IMR-90 (cell line): ENCODE measurements at regions not wholly inside any gene's neighbourhood (a gene's known extent, or its start where the extent isn't known, plus 50 kb on each side); places are given as distances from the start of the nearest gene placed in this dataset.

Source experiments
- ATAC-seq: fragments of 200-7000 bp; cut with Tn5 transposase; 2 replicates; pipeline ENCODE4 v1.9.1; 2020; ENCODE audit warnings: low read depth, mild to moderate bottlenecking, moderate library complexity
- BruUV-seq: library from RNA; stranded (reverse); fragments of 400-500 nt; replicated peaks from 2 replicates; lab custom pipeline; 2021; lab: Mats Ljungman, UMichigan
- CTCF ChIA-PET: fragments of 300-600 bp; formaldehyde crosslinking; extraction: SDS; loops from one replicate; lab custom pipeline; 2021; ENCODE audit warnings: antibody characterized with exemption; lab: Yijun Ruan, JAX
- POLR2A ChIA-PET: fragments of 300-600 bp; sonication (Branson Sonifier 250); formaldehyde crosslinking; loops from one replicate; lab custom pipeline; 2022; ENCODE audit warnings: antibody characterized with exemption; ENCODE audit not compliant: unreplicated experiment; lab: Charles Lee
- DNase-seq: peaks from one replicate; pipeline ENCODE4 v3.0.0; 2013
- H2AFZ ChIP-seq: replicated peaks from 2 replicates; pipeline ENCODE3; 2013; ENCODE audit warnings: low read length, mild to moderate bottlenecking; ENCODE audit not compliant: poor library complexity
- H2AK5ac ChIP-seq: 2 replicates; pipeline ENCODE4 v1.6.1; 2013; ENCODE audit warnings: low read depth, low read length, inconsistent platforms
- H2AK9ac ChIP-seq: replicated peaks from 2 replicates; pipeline ENCODE3; 2013; ENCODE audit warnings: mild to moderate bottlenecking, low read depth, low read length, moderate library complexity; ENCODE audit not compliant: poor library complexity
- H2BK120ac ChIP-seq: 2 replicates; pipeline ENCODE4 v1.6.1; 2013; ENCODE audit warnings: low read depth, low read length, inconsistent platforms
- H2BK15ac ChIP-seq: 3 replicates; pipeline ENCODE4 v1.6.1; 2013; ENCODE audit warnings: low read depth, low read length, inconsistent platforms
- H2BK20ac ChIP-seq: 2 replicates; pipeline ENCODE4 v1.6.1; 2013; ENCODE audit warnings: low read depth, mild to moderate bottlenecking, inconsistent platforms, low read length, moderate library complexity
- H2BK5ac ChIP-seq: 2 replicates; pipeline ENCODE4 v1.6.1; 2013; ENCODE audit warnings: mild to moderate bottlenecking, low read depth, low read length, inconsistent platforms; ENCODE audit not compliant: poor library complexity, severe bottlenecking
- H3K14ac ChIP-seq: replicated peaks from 2 replicates; pipeline ENCODE4 v1.6.1; 2013; ENCODE audit warnings: low read depth, low read length, inconsistent platforms
- H3K18ac ChIP-seq: 2 replicates; pipeline ENCODE4 v1.6.1; 2013; ENCODE audit warnings: low read depth, low read length, control low read depth
- H3K23ac ChIP-seq: 2 replicates; pipeline ENCODE4 v1.6.1; 2013; ENCODE audit warnings: low read depth, low read length, inconsistent platforms
- H3K27ac ChIP-seq: 2 replicates; pipeline ENCODE4 v1.5.1; 2013; ENCODE audit warnings: mild to moderate bottlenecking, control low read depth, low read length; ENCODE audit not compliant: insufficient read depth
- H3K27me3 ChIP-seq: 2 replicates; pipeline ENCODE4 v1.6.1; 2013; ENCODE audit warnings: low read length; ENCODE audit not compliant: control insufficient read depth, insufficient read depth
- H3K36me3 ChIP-seq: 2 replicates; pipeline ENCODE4 v1.6.1; 2013; ENCODE audit warnings: low read length, mixed read lengths; ENCODE audit not compliant: control insufficient read depth, insufficient read depth
- H3K4ac ChIP-seq: 2 replicates; pipeline ENCODE4 v1.6.1; 2013; ENCODE audit warnings: low read depth, low read length, inconsistent platforms
- H3K4me1 ChIP-seq: 2 replicates; pipeline ENCODE4 v1.6.1; 2013; ENCODE audit warnings: low read length, mixed read lengths; ENCODE audit not compliant: control insufficient read depth, insufficient read depth
- H3K4me2 ChIP-seq: 2 replicates; pipeline ENCODE4 v1.6.1; 2013; ENCODE audit warnings: low read depth, mild to moderate bottlenecking, control low read depth, low read length, moderate library complexity
- H3K4me3 ChIP-seq: 2 replicates; pipeline ENCODE4 v1.5.1; 2013; ENCODE audit warnings: low read depth, mild to moderate bottlenecking, control low read depth, low read length, moderate library complexity; ENCODE audit not compliant: insufficient read depth
- H3K56ac ChIP-seq: 2 replicates; pipeline ENCODE4 v1.6.1; 2013; ENCODE audit warnings: low read length, inconsistent platforms; ENCODE audit not compliant: insufficient read depth; ENCODE audit errors: extremely low read depth
- H3K79me1 ChIP-seq, 2 experiments: 2 replicates each; pipeline ENCODE4 v1.6.1; 2013; ENCODE audit warnings: low read length in 2 of 2, inconsistent platforms in 1 of 2, low read depth in 1 of 2
- H3K9ac ChIP-seq: 2 replicates; pipeline ENCODE4 v1.6.1; 2013; ENCODE audit warnings: low read depth, low read length, control low read depth
- H3K9me1 ChIP-seq: 2 replicates; pipeline ENCODE4 v1.6.1; 2013; ENCODE audit warnings: low read length, inconsistent platforms; ENCODE audit not compliant: insufficient read depth
- H3K9me3 ChIP-seq: 2 replicates; pipeline ENCODE4 v1.6.1; 2013; ENCODE audit warnings: low read length; ENCODE audit not compliant: control insufficient read depth, insufficient read depth
- H4K20me1 ChIP-seq: 2 replicates; pipeline ENCODE4 v1.6.1; 2013; ENCODE audit warnings: low read length, inconsistent platforms; ENCODE audit not compliant: insufficient read depth
- H4K5ac ChIP-seq: 2 replicates; pipeline ENCODE4 v1.6.1; 2013; ENCODE audit warnings: mild to moderate bottlenecking, low read depth, low read length, control low read depth
- H4K8ac ChIP-seq, 2 experiments: 2 replicates each; pipeline ENCODE4 v1.6.1; 2013; ENCODE audit warnings: low read depth in 2 of 2, low read length in 2 of 2, control low read depth in 1 of 2, inconsistent platforms in 1 of 2
- H4K91ac ChIP-seq: 2 replicates; pipeline ENCODE4 v1.6.1; 2013; ENCODE audit warnings: low read depth, low read length, inconsistent platforms; ENCODE audit not compliant: insufficient read depth
- MAFK ChIP-seq: IDR thresholded peaks from 2 replicates; pipeline ENCODE4 v1.6.1; 2012; ENCODE audit warnings: low read depth, low read length, improper control_type of control experiment
- MXI1 ChIP-seq: IDR thresholded peaks from 2 replicates; pipeline ENCODE4 v1.6.1; 2012; ENCODE audit warnings: low read depth, mild to moderate bottlenecking, low read length, moderate library complexity, borderline replicate concordance
- POLR2A ChIP-seq: IDR thresholded peaks from 2 replicates; pipeline ENCODE4 v1.6.1; 2012; ENCODE audit warnings: mild to moderate bottlenecking, low read depth, low read length
- SMC3 ChIP-seq: fragments of 150-350 bp; IDR thresholded peaks from 2 replicates; pipeline ENCODE4 v1.6.1; 2016; ENCODE audit warnings: low read depth, mild to moderate bottlenecking, antibody characterized with exemption, low read length, moderate library complexity
- WGBS, 2 experiments: methylation state at CpG; one replicate each; pipeline versions ENCODE4 v1.1.5 to v1.1.7; 2013; ENCODE audit warnings: missing lambda C conversion rate in 2 of 2; ENCODE audit not compliant: insufficient read length in 1 of 2; ENCODE audit errors: extremely low coverage in 2 of 2; 5-methylcytosine and 5-hydroxymethylcytosine counted together
- dilution Hi-C: fragments of 300-500 bp; cut with HindIII; formaldehyde crosslinking; loops from one replicate; pipeline ENCODE4 v1.14.3; 2018; ENCODE audit warnings: low sequenced_read_pairs; ENCODE audit not compliant: unreplicated experiment
- in situ Hi-C: fragments of 300-500 bp; cut with MboI; formaldehyde crosslinking; loops from 3 replicates; pipeline ENCODE4 v1.14.3; 2019; ENCODE audit warnings: low sequenced_read_pairs, inconsistent platforms, mixed read lengths
- intact Hi-C: fragments of 100-400 bp; cut with micrococcal nuclease; formaldehyde crosslinking; loops from 2 replicates; pipeline ENCODE4 v1.10.0; 2022
- TF ChIP-seq, protein P1 (sequence below): conservative IDR thresholded peaks from 2 replicates; pipeline ENCODE4 v1.5.1; 2012; ENCODE audit warnings: mild to moderate bottlenecking, low read depth, low read length, improper control_type of control experiment

DNA sequence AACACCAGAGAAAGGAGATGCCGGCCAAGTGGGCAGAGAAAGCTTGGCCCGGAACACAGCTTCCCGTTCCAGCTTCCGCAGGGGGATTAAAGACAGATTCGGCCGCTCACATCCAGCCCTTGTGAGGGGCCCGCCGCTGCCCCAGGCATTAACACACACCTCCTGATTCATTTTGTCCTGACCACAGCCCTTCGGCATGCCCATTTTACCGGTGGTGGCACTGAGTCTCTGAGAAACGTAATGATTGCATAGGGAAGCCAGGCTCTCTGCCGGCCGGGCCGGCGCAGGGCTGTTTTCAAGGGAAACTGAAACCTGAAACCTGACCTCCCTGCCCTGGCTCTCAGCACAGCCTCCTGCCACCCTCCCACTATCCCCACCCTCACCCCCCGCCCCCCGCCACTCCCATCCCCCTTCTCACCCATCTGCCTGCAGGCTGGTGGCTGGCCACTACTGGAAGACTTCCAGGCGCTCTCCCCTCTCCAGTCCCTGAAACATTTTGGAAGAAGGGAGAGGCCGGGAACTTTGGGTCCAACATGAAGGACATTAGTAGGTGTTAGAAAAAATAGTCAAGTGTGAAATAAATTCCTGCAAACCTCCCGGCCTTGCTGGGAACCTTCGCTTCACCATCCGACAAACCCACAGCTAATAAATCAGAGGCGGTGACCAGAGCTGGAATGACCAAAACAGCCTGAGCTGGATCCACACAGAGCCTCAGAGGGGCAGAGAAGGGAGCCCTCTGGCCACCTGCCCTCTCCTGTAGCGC is 83.5 kb upstream of the CUX1 start:
- Histone ChIP-seq H3K9ac (no peak overlapping the region; the same call in 1 of the 2 replicates), H4K20me1 (no peaks in the 10 kb centered on the region)
- peak; percentile 47 for DNase-seq

More for the DNA sequence above, 83.5 kb upstream of the CUX1 start:
- ChIA-PET POLR2A (no interaction called here), CTCF (interaction anchor here (1.8 kb wide), 1 partner anchor 10 kb away, joined by 6 read pairs; no protein-coding TSS in a partner anchor)
- Histone ChIP-seq H4K5ac (no peak overlapping the region; the same call in 1 of the 2 replicates), H2BK15ac (no peak overlapping the region), H2BK5ac (no peak overlapping the region), H3K27me3 (0 out of 2 replicates have a peak, but pooled peaks cover 4% of the 10 kb centered on the region), H3K9me1 (no peaks in the 10 kb centered on the region), H4K8ac (peak overlapping the region in 1 of 2 experiments; percentile 31; a peak in 1 of 4 replicates), H3K14ac (0 out of 2 replicates have a peak overlapping the region, but pooled peaks have one; percentile 12), H3K9me3 (no peaks in the 10 kb centered on the region), H3K56ac (no peak overlapping the region), H3K4ac (peak overlapping the region; percentile 31), H2AFZ (peak overlapping the region; percentile 75), H2AK5ac (no peak overlapping the region), H3K4me3 (no peak overlapping the region), H2AK9ac (no peak overlapping the region), H3K36me3 (no peaks in the 10 kb centered on the region), H3K18ac (no peak overlapping the region), H3K27ac (no peak overlapping the region), H2BK120ac (peak overlapping the region; percentile 41; the same call in 1 of the 2 replicates), H3K4me2 (peak overlapping the region; percentile 51), H3K79me1 (no peaks in the 10 kb centered on the region), H4K91ac (0 out of 2 replicates have a peak overlapping the region, but pooled peaks have one; percentile 3), H3K4me1 (peaks cover 8% of the 10 kb centered on the region; the same call in 1 of the 2 replicates), H2BK20ac (peak overlapping the region; percentile 39; the same call in 1 of the 2 replicates), H3K23ac (0 out of 2 replicates have a peak overlapping the region, but pooled peaks have one; percentile 41)
- peak; percentile 65 for ATAC-seq
- 28% methylated on average over 4 of the region's 24 CpGs; no CpG with 5 or more reads in 1 of the 2 experiments for WGBS, 2 experiments
- BruUV-seq = no TSS peak
- in situ Hi-C loops (no loop called here), intact Hi-C loops (no loop called here), dilution Hi-C loops (no loop called here)
- TF ChIP-seq POLR2A (no peak), MAFK (no peak), SMC3 (no peak), MXI1 (no peak)
- TF ChIP-seq, protein P1, sequence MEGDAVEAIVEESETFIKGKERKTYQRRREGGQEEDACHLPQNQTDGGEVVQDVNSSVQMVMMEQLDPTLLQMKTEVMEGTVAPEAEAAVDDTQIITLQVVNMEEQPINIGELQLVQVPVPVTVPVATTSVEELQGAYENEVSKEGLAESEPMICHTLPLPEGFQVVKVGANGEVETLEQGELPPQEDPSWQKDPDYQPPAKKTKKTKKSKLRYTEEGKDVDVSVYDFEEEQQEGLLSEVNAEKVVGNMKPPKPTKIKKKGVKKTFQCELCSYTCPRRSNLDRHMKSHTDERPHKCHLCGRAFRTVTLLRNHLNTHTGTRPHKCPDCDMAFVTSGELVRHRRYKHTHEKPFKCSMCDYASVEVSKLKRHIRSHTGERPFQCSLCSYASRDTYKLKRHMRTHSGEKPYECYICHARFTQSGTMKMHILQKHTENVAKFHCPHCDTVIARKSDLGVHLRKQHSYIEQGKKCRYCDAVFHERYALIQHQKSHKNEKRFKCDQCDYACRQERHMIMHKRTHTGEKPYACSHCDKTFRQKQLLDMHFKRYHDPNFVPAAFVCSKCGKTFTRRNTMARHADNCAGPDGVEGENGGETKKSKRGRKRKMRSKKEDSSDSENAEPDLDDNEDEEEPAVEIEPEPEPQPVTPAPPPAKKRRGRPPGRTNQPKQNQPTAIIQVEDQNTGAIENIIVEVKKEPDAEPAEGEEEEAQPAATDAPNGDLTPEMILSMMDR = no peak
